ENCODE measurements at regions not wholly inside any gene's neighbourhood (a gene's known extent, or its start where the extent isn't known, plus 50 kb on each side); places are given as distances from the start of the nearest gene placed in this dataset.
"Not testable (repeated sequence)": the region's sequence is repeated elsewhere in the genome, so short reads cannot be mapped to it uniquely, and the experiment has no call there.

DNA sequence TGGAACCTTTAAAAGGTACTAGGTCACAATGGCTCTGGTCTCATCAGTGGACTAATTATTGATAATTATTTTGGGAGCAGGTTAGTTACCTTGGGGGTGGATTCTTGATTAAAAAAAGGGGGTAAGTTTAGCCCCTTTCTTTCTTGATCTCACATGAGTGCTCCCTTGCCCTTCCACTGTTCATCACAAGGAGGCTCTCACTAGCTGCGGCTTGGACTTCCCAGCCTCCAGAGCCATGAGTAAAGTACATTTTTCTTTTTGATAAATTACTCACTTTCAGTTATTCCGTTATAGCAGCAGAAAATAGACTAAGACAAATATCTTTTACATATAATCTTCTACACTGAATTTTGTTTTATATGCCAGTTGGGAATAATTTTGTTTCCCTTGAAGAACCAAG is 254.8 kb upstream of the DEPDC1 start:
- intact Hi-C loops (cut with DNase I), result no loop called here
- ATAC-seq (no peak), DNase-seq (ENCODE audit: missing footprints) (no peak)

DNA sequence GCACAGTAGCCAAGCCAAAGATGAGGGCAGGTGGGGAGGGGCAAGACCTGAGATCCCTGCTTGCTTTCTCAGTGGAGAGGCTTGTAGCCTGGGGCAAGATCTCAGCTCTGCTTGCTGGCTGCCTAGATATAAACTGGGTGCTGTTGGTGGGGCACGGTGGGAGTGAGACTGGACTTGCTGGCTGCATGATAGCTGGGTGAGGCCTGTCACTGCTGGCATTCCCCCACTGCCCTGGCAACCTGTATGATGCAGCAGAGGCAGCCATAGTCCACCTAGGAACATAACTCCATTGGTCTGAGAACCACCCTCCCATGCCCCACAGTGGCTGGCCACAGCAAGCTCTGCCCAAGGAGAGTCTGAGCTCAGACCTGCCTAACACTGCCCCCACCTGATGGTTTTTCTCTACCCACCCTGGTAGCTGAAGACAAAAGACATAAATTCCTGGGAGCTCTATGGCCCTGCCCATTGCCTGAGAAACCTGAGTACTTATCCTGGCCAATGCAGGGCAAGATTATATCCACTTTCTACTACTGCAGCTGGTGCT is 261.9 kb upstream of the DEPDC1 start:
- ATAC-seq, result no peak
- intact Hi-C loops (cut with DNase I), result no loop called here
- DNase-seq (ENCODE audit: missing footprints), result no peak

GRCh38 chr1:68767941-68768340 is 271.1 kb upstream of the DEPDC1 start:
- DNase-seq (ENCODE audit: missing footprints) (no peak), ATAC-seq (no peak)
- intact Hi-C loops (cut with DNase I), result no loop called here

GRCh38 chr1:68770817-68771216 is 273.9 kb upstream of the DEPDC1 start:
- no peak for DNase-seq (ENCODE audit: missing footprints)
- no peak for ATAC-seq
- intact Hi-C loops (cut with DNase I), result no loop called here

DNA sequence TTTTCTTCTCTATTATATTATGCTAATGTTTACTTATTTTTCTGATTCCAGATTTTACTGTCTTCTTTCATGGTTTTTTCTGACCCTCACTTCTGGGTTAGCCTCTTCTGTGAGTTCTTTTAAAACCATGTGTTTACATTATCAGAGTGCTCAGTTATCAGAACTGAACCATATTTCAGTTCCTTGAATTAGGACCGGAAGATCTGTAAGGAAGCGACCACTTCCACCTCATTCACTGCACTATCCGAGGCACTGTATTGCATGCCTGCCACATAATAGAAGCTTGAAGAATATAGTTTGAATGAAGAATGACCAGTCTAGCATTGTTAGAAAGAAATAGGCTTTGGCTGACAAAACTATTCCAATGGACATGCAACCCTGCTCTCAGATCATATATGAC is 281.0 kb upstream of the DEPDC1 start:
- DNase-seq (ENCODE audit: missing footprints) (no peak), ATAC-seq (no peak)
- intact Hi-C loops (cut with DNase I), result no loop called here

DNA sequence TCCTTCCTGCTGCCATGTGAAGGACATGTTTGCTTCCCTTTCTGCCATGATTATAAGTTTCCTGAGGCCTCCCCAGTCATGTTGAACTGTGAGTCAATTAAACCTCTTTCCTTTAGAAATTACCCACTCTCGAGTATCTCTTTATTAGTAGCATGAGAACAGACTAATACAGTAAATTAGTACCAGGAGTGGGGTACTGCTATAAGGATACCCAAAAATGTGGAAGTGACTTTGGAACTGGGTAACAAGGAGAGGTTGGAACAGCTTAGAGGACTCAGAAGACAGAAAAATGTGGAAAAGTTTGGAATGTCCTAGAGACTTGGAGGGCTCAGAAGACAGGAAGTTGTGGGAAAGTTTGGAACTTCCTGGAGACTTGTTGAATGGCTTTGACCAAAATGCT is 283.0 kb upstream of the DEPDC1 start:
- intact Hi-C loops (cut with DNase I); ATAC-seq; DNase-seq (ENCODE audit: missing footprints): not testable (repeated sequence)

GRCh38 chr1:68780919-68781318 is 284.0 kb upstream of the DEPDC1 start:
- intact Hi-C loops (cut with DNase I), result no loop called here
- DNase-seq (ENCODE audit: missing footprints) (no peak), ATAC-seq (no peak)

DNA sequence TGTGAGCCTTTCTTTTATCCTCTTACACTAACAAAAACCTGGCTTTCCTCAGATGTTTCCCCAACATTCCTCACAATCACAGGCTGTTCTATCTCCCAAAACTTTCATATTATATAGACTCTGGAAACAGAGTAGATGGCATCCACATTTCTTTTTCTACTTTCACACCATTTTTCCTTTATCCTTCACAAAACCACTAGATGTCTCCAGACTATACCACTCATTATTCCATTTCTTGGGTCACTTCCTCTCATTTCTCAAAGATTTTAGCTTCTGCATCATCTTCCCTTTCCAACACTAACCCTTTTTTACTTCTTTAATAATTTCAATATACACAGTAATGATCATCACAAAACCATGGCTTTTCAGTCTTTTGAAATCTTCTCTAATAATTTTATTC is 286.0 kb upstream of the DEPDC1 start:
- DNase-seq (ENCODE audit: missing footprints) (no peak), ATAC-seq (no peak)
- intact Hi-C loops (cut with DNase I), result no loop called here

GRCh38 chr1:68785328-68785727 is 288.4 kb upstream of the DEPDC1 start:
- DNase-seq (ENCODE audit: missing footprints), result no peak
- intact Hi-C loops (cut with DNase I), result no loop called here
- no peak for ATAC-seq

GRCh38 chr1:68788762-68789161 is 291.9 kb upstream of the DEPDC1 start:
- DNase-seq (ENCODE audit: missing footprints) (no peak), ATAC-seq (no peak)
- intact Hi-C loops (cut with DNase I), result no loop called here

DNA sequence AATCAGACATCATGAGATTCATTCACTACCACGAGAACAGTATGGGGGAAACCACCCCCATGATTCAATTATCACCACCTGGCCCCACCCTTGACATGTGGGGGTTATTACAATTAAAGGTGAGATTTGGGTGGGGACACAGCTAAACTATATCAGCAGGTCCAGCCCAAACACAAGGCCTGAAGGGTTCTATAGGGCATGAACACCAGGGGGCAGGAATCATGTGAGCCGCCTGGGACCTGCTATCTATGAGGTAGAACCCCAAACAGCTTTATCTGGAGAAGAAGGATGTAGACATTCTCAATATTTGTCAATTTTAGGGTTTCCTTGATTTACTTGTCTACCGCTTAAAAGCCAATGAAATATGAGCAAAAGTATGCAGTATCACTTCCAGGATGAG is 294.9 kb upstream of the DEPDC1 start:
- intact Hi-C loops (cut with DNase I), result no loop called here
- DNase-seq (ENCODE audit: missing footprints) (no peak), ATAC-seq (no peak)

- ATAC-seq, result no peak
- DNase-seq (ENCODE audit: missing footprints), result no peak
- intact Hi-C loops (cut with DNase I), result no loop called here
These were observed 299.1 kb upstream of the DEPDC1 start for GRCh38 chr1:68795956-68796355.

DNA sequence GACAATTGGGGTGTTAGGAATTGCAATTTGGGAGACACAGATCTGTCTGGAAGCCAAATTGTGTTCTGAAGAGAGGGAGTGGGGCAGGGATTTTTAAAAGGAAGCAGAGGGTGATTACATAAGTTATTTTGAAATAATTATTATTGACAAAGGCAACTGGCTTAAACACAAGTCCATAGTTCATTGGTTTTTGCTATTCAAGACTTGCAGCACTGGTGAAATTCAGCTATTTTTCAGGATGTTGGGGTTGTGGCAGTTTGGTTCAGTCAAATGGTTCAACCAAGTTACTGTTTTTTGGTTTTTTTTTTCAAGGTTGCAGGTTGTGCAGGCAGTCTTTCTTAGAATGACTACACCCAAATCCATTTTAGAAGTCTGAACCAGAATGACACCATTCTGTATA is 300.0 kb upstream of the DEPDC1 start:
- intact Hi-C loops (cut with DNase I), result no loop called here
- ATAC-seq, result no peak

DNA sequence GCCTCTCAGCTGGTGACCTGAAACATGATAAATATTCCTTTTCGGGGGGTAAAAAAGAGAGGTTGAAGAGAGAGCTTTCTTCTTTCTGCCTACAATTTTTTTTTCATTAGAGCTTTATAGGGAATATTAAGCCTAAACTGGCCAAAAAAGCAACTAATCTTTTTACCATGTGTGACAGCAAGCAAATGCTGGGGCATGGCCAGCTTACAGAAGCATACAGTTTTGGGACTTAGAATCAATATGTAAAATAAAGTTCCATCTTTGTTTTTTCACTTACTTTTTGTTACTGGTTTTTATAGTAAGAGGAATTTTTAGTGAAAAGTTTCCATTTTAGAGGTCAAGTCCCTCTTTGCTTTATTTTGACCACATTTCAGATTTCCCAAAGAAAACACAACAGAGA is 301.2 kb upstream of the DEPDC1 start:
- ATAC-seq (no peak), DNase-seq (ENCODE audit: missing footprints) (no peak)
- intact Hi-C loops (cut with DNase I), result no loop called here

More for the DNA sequence above, 300.0 kb upstream of the DEPDC1 start:
- no peak for DNase-seq (ENCODE audit: missing footprints)

- no peak for ATAC-seq
- intact Hi-C loops (cut with DNase I), result no loop called here
- no peak for DNase-seq (ENCODE audit: missing footprints)
These were observed 302.2 kb upstream of the DEPDC1 start for GRCh38 chr1:68799096-68799495.

GRCh38 chr1:68800182-68800581 is 303.3 kb upstream of the DEPDC1 start:
- intact Hi-C loops (cut with DNase I), result no loop called here
- ATAC-seq (no peak), DNase-seq (ENCODE audit: missing footprints) (no peak)

GRCh38 chr1:68801440-68801839 is 304.6 kb upstream of the DEPDC1 start:
- ATAC-seq (no peak), DNase-seq (ENCODE audit: missing footprints) (no peak)
- intact Hi-C loops (cut with DNase I), result no loop called here

- DNase-seq (ENCODE audit: missing footprints), result no peak
- no peak for ATAC-seq
- intact Hi-C loops (cut with DNase I), result no loop called here
These were observed 308.3 kb upstream of the DEPDC1 start for GRCh38 chr1:68805097-68805641.

GRCh38 chr1:68808351-68808750 is 311.5 kb upstream of the DEPDC1 start:
- DNase-seq (ENCODE audit: missing footprints) (no peak), ATAC-seq (no peak)
- intact Hi-C loops (cut with DNase I), result no loop called here

DNA sequence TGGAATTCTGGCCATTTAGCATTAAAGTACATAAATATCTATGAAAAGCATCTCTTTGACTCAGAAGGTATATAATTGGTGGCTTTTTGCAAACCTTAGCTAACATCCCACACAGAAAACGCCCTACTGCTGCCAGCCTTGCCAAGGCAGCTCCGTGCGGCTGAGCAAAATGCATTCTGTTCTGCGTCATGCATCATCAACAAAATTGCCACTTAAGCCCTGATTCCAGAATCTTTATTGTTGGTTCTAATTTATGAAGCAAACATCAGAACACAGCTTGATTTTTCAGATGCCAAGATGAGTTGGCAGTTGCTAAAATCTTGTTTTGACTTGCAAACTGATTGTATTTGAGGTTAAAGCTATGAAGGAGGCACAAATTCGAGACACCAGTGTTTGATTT is 314.9 kb upstream of the DEPDC1 start:
- no peak for ATAC-seq
- DNase-seq (ENCODE audit: missing footprints), result no peak
- intact Hi-C loops (cut with DNase I), result no loop called here

DNA sequence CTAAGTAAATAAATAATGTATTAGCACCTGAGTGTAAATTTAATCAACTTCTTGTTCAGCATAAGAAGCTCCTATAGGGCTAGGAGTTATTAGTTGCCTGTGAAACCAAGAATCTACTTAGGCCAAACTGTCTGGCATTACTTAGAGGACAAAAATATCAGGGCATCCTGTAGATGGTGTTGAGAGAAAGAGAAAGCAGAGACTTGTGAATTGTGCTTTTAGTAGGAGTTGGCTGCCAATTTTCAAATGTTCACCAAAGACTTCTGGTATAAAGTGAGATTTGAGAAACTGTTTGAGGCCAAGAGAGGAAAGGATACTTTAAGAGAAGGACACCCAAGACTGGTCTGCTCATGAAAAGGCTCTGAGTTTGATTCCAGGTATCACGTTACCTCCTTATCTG is 315.5 kb upstream of the DEPDC1 start:
- intact Hi-C loops (cut with DNase I), result no loop called here
- ATAC-seq, result no peak
- no peak for DNase-seq (ENCODE audit: missing footprints)

All from Right ventricle myocardium inferior (tissue), 1 donor.